ENCODE measurements at regions not wholly inside any gene's neighbourhood (a gene's known extent, or its start where the extent isn't known, plus 50 kb on each side); places are given as distances from the start of the nearest gene placed in this dataset.

GRCh38 chr3:164179110-164179774 is 899.1 kb downstream of the SI start:
- in situ Hi-C loops (cut with MboI; ENCODE audit: low sequenced_read_pairs, unreplicated experiment), result no loop called here
- TF ChIP-seq CTCF (IDR thresholded peaks at IDR 0.05; ENCODE audit: borderline replicate concordance, control extremely low read depth, extremely low read depth, insufficient read depth, missing control alignments), result no peak
- DNase-seq (ENCODE audit: low spot score), result no peak

- no peak for TF ChIP-seq CTCF (IDR thresholded peaks at IDR 0.05; ENCODE audit: borderline replicate concordance, control extremely low read depth, extremely low read depth, insufficient read depth, missing control alignments)
- no peak for DNase-seq (ENCODE audit: low spot score)
- in situ Hi-C loops (cut with MboI; ENCODE audit: low sequenced_read_pairs, unreplicated experiment), result no loop called here
These were observed 904.2 kb downstream of the SI start for GRCh38 chr3:164174059-164174458.

GRCh38 chr3:164155400-164155799 is 922.9 kb downstream of the SI start:
- in situ Hi-C loops (cut with MboI; ENCODE audit: low sequenced_read_pairs, unreplicated experiment), result no loop called here
- TF ChIP-seq CTCF (IDR thresholded peaks at IDR 0.05; ENCODE audit: borderline replicate concordance, control extremely low read depth, extremely low read depth, insufficient read depth, missing control alignments), result no peak
- no peak for DNase-seq (ENCODE audit: low spot score)

- no peak for DNase-seq (ENCODE audit: low spot score)
- in situ Hi-C loops (cut with MboI; ENCODE audit: low sequenced_read_pairs, unreplicated experiment), result no loop called here
- TF ChIP-seq CTCF (IDR thresholded peaks at IDR 0.05; ENCODE audit: borderline replicate concordance, control extremely low read depth, extremely low read depth, insufficient read depth, missing control alignments), result no peak
These were observed 933.5 kb downstream of the SI start for GRCh38 chr3:164144824-164145223.

GRCh38 chr3:164132878-164133277 is 945.4 kb downstream of the SI start:
- in situ Hi-C loops (cut with MboI; ENCODE audit: low sequenced_read_pairs, unreplicated experiment), result no loop called here
- TF ChIP-seq CTCF (IDR thresholded peaks at IDR 0.05; ENCODE audit: borderline replicate concordance, control extremely low read depth, extremely low read depth, insufficient read depth, missing control alignments), result no peak
- DNase-seq (ENCODE audit: low spot score), result no peak

- in situ Hi-C loops (cut with MboI; ENCODE audit: low sequenced_read_pairs, unreplicated experiment), result no loop called here
- no peak for DNase-seq (ENCODE audit: low spot score)
- TF ChIP-seq CTCF (IDR thresholded peaks at IDR 0.05; ENCODE audit: borderline replicate concordance, control extremely low read depth, extremely low read depth, insufficient read depth, missing control alignments), result no peak
These were observed 964.6 kb downstream of the SI start for GRCh38 chr3:164113371-164114332.
